GM23338 (cell line): ENCODE measurements at regions not wholly inside any gene's neighbourhood (a gene's known extent, or its start where the extent isn't known, plus 50 kb on each side); places are given as distances from the start of the nearest gene placed in this dataset.

Source experiments
- ATAC-seq: fragments of 200-7000 bp; cut with Tn5 transposase; 3 replicates; pipeline ENCODE4 v1.9.1; 2020
- DNase-seq: peaks from one replicate; pipeline ENCODE4 v3.0.0-alpha.2; 2015; ENCODE audit warnings: low spot score
- H2AFZ ChIP-seq: fragments of 200-600 bp; sonication (generic); 2 replicates; pipeline ENCODE4 v1.8.0; 2016; ENCODE audit warnings: antibody characterized with exemption, mild to moderate bottlenecking, moderate library complexity
- H3F3A ChIP-seq: fragments of 200-600 bp; sonication (generic); replicated peaks from 2 replicates; pipeline ENCODE4 v1.8.0; 2017; ENCODE audit warnings: antibody characterized with exemption, mixed run types, low read depth
- H3K27ac ChIP-seq: fragments of 200-600 bp; sonication (generic); 2 replicates; pipeline ENCODE4 v1.6.1; 2016; ENCODE audit warnings: low read depth
- H3K27me3 ChIP-seq: fragments of 200-600 bp; sonication (generic); 2 replicates; pipeline ENCODE4 v1.8.0; 2016; ENCODE audit warnings: mild to moderate bottlenecking, mixed run types, moderate library complexity; ENCODE audit not compliant: insufficient read depth
- H3K36me3 ChIP-seq: fragments of 200-600 bp; sonication (generic); 2 replicates; pipeline ENCODE4 v1.8.0; 2016; ENCODE audit warnings: mild to moderate bottlenecking; ENCODE audit not compliant: insufficient read depth
- H3K4me1 ChIP-seq: fragments of 200-600 bp; sonication (generic); 2 replicates; pipeline ENCODE4 v1.8.0; 2016; ENCODE audit warnings: mild to moderate bottlenecking, moderate library complexity; ENCODE audit not compliant: insufficient read depth
- H3K4me2 ChIP-seq: fragments of 200-600 bp; sonication (generic); 2 replicates; pipeline ENCODE4 v1.7.1; 2017; ENCODE audit warnings: mixed run types
- H3K4me3 ChIP-seq: fragments of 200-600 bp; sonication (generic); 2 replicates; pipeline ENCODE4 v1.6.1; 2016; ENCODE audit warnings: mixed run types
- H3K79me2 ChIP-seq: fragments of 200-600 bp; sonication (generic); replicated peaks from 2 replicates; pipeline ENCODE4 v1.8.0; 2017; ENCODE audit warnings: mild to moderate bottlenecking; ENCODE audit not compliant: insufficient read depth
- H3K9me2 ChIP-seq: fragments of 200-600 bp; sonication (generic); 2 replicates; pipeline ENCODE4 v1.8.0; 2017; ENCODE audit not compliant: insufficient read depth
- H4K20me1 ChIP-seq: fragments of 200-600 bp; sonication (generic); replicated peaks from 2 replicates; pipeline ENCODE4 v1.8.0; 2017; ENCODE audit warnings: mild to moderate bottlenecking; ENCODE audit not compliant: insufficient read depth
- H3K27ac Mint-ChIP-seq: 2 replicates; pipeline ENCODE4 v1.8.0; 2020; ENCODE audit warnings: inconsistent platforms, mild to moderate bottlenecking, moderate library complexity, mixed read lengths
- H3K27me3 Mint-ChIP-seq: 3 replicates; pipeline ENCODE4 v1.8.0; 2022; ENCODE audit warnings: low read depth, mild to moderate bottlenecking, moderate library complexity, mixed read lengths, inconsistent platforms; ENCODE audit not compliant: insufficient read depth, poor library complexity
- H3K36me3 Mint-ChIP-seq: 3 replicates; pipeline ENCODE4 v1.8.0; 2021; ENCODE audit warnings: low read depth, mild to moderate bottlenecking, inconsistent platforms, moderate library complexity, mixed read lengths
- H3K4me1 Mint-ChIP-seq: 3 replicates; pipeline ENCODE4 v1.8.0; 2020; ENCODE audit warnings: mild to moderate bottlenecking, inconsistent platforms, mixed read lengths
- H3K4me3 Mint-ChIP-seq: 3 replicates; pipeline ENCODE4 v1.8.0; 2021; ENCODE audit warnings: moderate library complexity, mild to moderate bottlenecking, inconsistent platforms, mixed read lengths
- H3K9me3 Mint-ChIP-seq: 3 replicates; pipeline ENCODE4 v1.8.0; 2020; ENCODE audit warnings: moderate library complexity, mild to moderate bottlenecking, inconsistent platforms, mixed read lengths
- CREB1 ChIP-seq: fragments of 250-450 bp; sonication (Bioruptor Pico); IDR thresholded peaks from 2 replicates; pipeline ENCODE4 v1.5.0; 2020; ENCODE audit warnings: low read depth, mild to moderate bottlenecking, moderate library complexity
- CTCF ChIP-seq, 2 experiments: fragments of 200-600 bp in 1 of 2; sonication (generic) in 1 of 2; conservative IDR thresholded peaks; 2 replicates each; pipeline versions ENCODE4 v1.5.1 to v1.6.1; 2016 to 2017; ENCODE audit warnings: antibody characterized with exemption in 2 of 2, low read depth in 2 of 2, mild to moderate bottlenecking in 2 of 2, moderate library complexity in 1 of 2
- EZH2 ChIP-seq: fragments of 200-600 bp; sonication (generic); IDR thresholded peaks from one replicate; pipeline ENCODE4 v1.8.0; 2017; ENCODE audit warnings: antibody characterized with exemption, mild to moderate bottlenecking, low read depth; ENCODE audit not compliant: unreplicated experiment
- EZH2phosphoT487 ChIP-seq: fragments of 200-600 bp; sonication (generic); IDR thresholded peaks from one replicate; pipeline ENCODE4 v1.8.1; 2018; ENCODE audit warnings: antibody characterized with exemption; ENCODE audit not compliant: unreplicated experiment
- NANOG ChIP-seq: IDR thresholded peaks from 2 replicates; pipeline ENCODE4 v1.6.1; 2016; ENCODE audit warnings: antibody characterized with exemption, borderline replicate concordance
- POLR2AphosphoS5 ChIP-seq: IDR thresholded peaks from 2 replicates; pipeline ENCODE4 v1.6.1; 2016; ENCODE audit warnings: antibody characterized with exemption, low read depth
- ZNF114 ChIP-seq: fragments of 250-450 bp; sonication (Bioruptor Pico); IDR thresholded peaks from 2 replicates; pipeline ENCODE4 v1.5.0; 2020; ENCODE audit warnings: mild to moderate bottlenecking, moderate library complexity
- ZNF331 ChIP-seq: fragments of 250-450 bp; sonication (Bioruptor Pico); IDR thresholded peaks from 2 replicates; pipeline ENCODE4 v1.5.0; 2020; ENCODE audit warnings: low read depth, mild to moderate bottlenecking, moderate library complexity
- TF ChIP-seq, protein P1 (sequence below): IDR thresholded peaks from one replicate; pipeline ENCODE4 v1.6.1; 2018; ENCODE audit warnings: antibody characterized with exemption; ENCODE audit not compliant: unreplicated experiment
- TF ChIP-seq, protein P2 (sequence below): fragments of 250-450 bp; sonication (Bioruptor Pico); IDR thresholded peaks from 2 replicates; pipeline ENCODE4 v1.5.0; 2020; ENCODE audit warnings: mild to moderate bottlenecking, moderate library complexity
- TF ChIP-seq, protein P3 (sequence below): IDR thresholded peaks from 2 replicates; pipeline ENCODE4 v1.6.1; 2016; ENCODE audit warnings: antibody characterized with exemption

- Histone ChIP-seq H3K4me1 (peaks cover 3% of the 10 kb centered on the region; the same call in 1 of the 2 replicates), H3K4me2 (no peak overlapping the region), H2AFZ (no peak overlapping the region), H3F3A (no peaks in the 10 kb centered on the region), H3K36me3 (no peaks in the 10 kb centered on the region), H3K27ac (no peak overlapping the region), H3K79me2 (no peaks in the 10 kb centered on the region), H3K4me3 (no peak overlapping the region), H4K20me1 (no peaks in the 10 kb centered on the region), H3K9me2 (peaks cover 7% of the 10 kb centered on the region), H3K27me3 (no peaks in the 10 kb centered on the region)
- peaks cover 19% of the 10 kb centered on the region for H3K4me1 Mint-ChIP-seq
- H3K27ac Mint-ChIP-seq, result no peak overlapping the region
- H3K36me3 Mint-ChIP-seq, result no peaks in the 10 kb centered on the region
- no peak for ATAC-seq
- peaks cover 3% of the 10 kb centered on the region for H3K27me3 Mint-ChIP-seq
- H3K9me3 Mint-ChIP-seq, result no peaks in the 10 kb centered on the region
- DNase-seq, result no peak
- TF ChIP-seq, protein P1, sequence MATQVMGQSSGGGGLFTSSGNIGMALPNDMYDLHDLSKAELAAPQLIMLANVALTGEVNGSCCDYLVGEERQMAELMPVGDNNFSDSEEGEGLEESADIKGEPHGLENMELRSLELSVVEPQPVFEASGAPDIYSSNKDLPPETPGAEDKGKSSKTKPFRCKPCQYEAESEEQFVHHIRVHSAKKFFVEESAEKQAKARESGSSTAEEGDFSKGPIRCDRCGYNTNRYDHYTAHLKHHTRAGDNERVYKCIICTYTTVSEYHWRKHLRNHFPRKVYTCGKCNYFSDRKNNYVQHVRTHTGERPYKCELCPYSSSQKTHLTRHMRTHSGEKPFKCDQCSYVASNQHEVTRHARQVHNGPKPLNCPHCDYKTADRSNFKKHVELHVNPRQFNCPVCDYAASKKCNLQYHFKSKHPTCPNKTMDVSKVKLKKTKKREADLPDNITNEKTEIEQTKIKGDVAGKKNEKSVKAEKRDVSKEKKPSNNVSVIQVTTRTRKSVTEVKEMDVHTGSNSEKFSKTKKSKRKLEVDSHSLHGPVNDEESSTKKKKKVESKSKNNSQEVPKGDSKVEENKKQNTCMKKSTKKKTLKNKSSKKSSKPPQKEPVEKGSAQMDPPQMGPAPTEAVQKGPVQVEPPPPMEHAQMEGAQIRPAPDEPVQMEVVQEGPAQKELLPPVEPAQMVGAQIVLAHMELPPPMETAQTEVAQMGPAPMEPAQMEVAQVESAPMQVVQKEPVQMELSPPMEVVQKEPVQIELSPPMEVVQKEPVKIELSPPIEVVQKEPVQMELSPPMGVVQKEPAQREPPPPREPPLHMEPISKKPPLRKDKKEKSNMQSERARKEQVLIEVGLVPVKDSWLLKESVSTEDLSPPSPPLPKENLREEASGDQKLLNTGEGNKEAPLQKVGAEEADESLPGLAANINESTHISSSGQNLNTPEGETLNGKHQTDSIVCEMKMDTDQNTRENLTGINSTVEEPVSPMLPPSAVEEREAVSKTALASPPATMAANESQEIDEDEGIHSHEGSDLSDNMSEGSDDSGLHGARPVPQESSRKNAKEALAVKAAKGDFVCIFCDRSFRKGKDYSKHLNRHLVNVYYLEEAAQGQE, result no peak
- TF ChIP-seq ZNF331 (CRISPR knock-in tag) (no peak), EZH2phosphoT487 (no peak), NANOG (no peak), CREB1 (CRISPR knock-in tag) (no peak), POLR2AphosphoS5 (no peak), ZNF114 (no peak), CTCF (conservative IDR thresholded peaks at IDR 0.05; ENCODE audit: low read depth in 2 of 2) (no peak), EZH2 (no peak)
- TF ChIP-seq, protein P2, sequence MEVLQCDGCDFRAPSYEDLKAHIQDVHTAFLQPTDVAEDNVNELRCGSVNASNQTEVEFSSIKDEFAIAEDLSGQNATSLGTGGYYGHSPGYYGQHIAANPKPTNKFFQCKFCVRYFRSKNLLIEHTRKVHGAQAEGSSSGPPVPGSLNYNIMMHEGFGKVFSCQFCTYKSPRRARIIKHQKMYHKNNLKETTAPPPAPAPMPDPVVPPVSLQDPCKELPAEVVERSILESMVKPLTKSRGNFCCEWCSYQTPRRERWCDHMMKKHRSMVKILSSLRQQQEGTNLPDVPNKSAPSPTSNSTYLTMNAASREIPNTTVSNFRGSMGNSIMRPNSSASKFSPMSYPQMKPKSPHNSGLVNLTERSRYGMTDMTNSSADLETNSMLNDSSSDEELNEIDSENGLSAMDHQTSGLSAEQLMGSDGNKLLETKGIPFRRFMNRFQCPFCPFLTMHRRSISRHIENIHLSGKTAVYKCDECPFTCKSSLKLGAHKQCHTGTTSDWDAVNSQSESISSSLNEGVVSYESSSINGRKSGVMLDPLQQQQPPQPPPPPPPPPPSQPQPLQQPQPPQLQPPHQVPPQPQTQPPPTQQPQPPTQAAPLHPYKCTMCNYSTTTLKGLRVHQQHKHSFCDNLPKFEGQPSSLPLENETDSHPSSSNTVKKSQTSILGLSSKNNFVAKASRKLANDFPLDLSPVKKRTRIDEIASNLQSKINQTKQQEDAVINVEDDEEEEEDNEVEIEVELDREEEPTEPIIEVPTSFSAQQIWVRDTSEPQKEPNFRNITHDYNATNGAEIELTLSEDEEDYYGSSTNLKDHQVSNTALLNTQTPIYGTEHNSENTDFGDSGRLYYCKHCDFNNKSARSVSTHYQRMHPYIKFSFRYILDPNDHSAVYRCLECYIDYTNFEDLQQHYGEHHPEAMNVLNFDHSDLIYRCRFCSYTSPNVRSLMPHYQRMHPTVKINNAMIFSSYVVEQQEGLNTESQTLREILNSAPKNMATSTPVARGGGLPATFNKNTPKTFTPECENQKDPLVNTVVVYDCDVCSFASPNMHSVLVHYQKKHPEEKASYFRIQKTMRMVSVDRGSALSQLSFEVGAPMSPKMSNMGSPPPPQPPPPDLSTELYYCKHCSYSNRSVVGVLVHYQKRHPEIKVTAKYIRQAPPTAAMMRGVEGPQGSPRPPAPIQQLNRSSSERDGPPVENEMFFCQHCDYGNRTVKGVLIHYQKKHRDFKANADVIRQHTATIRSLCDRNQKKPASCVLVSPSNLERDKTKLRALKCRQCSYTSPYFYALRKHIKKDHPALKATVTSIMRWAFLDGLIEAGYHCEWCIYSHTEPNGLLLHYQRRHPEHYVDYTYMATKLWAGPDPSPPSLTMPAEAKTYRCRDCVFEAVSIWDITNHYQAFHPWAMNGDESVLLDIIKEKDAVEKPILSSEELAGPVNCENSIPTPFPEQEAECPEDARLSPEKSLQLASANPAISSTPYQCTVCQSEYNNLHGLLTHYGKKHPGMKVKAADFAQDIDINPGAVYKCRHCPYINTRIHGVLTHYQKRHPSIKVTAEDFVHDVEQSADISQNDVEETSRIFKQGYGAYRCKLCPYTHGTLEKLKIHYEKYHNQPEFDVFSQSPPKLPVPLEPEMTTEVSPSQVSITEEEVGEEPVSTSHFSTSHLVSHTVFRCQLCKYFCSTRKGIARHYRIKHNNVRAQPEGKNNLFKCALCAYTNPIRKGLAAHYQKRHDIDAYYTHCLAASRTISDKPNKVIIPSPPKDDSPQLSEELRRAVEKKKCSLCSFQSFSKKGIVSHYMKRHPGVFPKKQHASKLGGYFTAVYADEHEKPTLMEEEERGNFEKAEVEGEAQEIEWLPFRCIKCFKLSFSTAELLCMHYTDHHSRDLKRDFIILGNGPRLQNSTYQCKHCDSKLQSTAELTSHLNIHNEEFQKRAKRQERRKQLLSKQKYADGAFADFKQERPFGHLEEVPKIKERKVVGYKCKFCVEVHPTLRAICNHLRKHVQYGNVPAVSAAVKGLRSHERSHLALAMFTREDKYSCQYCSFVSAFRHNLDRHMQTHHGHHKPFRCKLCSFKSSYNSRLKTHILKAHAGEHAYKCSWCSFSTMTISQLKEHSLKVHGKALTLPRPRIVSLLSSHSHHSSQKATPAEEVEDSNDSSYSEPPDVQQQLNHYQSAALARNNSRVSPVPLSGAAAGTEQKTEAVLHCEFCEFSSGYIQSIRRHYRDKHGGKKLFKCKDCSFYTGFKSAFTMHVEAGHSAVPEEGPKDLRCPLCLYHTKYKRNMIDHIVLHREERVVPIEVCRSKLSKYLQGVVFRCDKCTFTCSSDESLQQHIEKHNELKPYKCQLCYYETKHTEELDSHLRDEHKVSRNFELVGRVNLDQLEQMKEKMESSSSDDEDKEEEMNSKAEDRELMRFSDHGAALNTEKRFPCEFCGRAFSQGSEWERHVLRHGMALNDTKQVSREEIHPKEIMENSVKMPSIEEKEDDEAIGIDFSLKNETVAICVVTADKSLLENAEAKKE, result no peak
- TF ChIP-seq, protein P3, sequence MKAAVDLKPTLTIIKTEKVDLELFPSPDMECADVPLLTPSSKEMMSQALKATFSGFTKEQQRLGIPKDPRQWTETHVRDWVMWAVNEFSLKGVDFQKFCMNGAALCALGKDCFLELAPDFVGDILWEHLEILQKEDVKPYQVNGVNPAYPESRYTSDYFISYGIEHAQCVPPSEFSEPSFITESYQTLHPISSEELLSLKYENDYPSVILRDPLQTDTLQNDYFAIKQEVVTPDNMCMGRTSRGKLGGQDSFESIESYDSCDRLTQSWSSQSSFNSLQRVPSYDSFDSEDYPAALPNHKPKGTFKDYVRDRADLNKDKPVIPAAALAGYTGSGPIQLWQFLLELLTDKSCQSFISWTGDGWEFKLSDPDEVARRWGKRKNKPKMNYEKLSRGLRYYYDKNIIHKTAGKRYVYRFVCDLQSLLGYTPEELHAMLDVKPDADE, result no peak
- H3K4me3 Mint-ChIP-seq, result no peak overlapping the region
Measured at GRCh38 chr18:46312221-46312620, 208.0 kb downstream of the HAUS1 start.
